Epithelial cell of esophagus (primary cell): ENCODE measurements at regions not wholly inside any gene's neighbourhood (a gene's known extent, or its start where the extent isn't known, plus 50 kb on each side); places are given as distances from the start of the nearest gene placed in this dataset.
"Not testable (repeated sequence)": the region's sequence is repeated elsewhere in the genome, so short reads cannot be mapped to it uniquely, and the experiment has no call there.

ENCODE experiments used
- DNase-seq: peaks from one replicate; pipeline ENCODE4 v3.0.0; 2010; ENCODE audit warnings: low read depth
- H3K4me3 ChIP-seq: 2 replicates; pipeline ENCODE4 v1.5.1; 2011; ENCODE audit warnings: mild to moderate bottlenecking, low read length, control low read depth
- CTCF ChIP-seq: IDR thresholded peaks from 2 replicates; pipeline ENCODE4 v1.5.1; 2011; ENCODE audit warnings: low read depth, mild to moderate bottlenecking, low read length, control low read depth, inconsistent platforms; ENCODE audit not compliant: insufficient read depth; ENCODE audit errors: missing control alignments

GRCh38 chr2:180873219-180873618 is 107.2 kb upstream of the UBE2E3 start:
- TF ChIP-seq CTCF = no peak
- peak; percentile 1 for DNase-seq
- H3K4me3 ChIP-seq = no peak overlapping the region

GRCh38 chr2:180872781-180873180 is 107.6 kb upstream of the UBE2E3 start:
- H3K4me3 ChIP-seq, DNase-seq: not testable (repeated sequence)

DNA sequence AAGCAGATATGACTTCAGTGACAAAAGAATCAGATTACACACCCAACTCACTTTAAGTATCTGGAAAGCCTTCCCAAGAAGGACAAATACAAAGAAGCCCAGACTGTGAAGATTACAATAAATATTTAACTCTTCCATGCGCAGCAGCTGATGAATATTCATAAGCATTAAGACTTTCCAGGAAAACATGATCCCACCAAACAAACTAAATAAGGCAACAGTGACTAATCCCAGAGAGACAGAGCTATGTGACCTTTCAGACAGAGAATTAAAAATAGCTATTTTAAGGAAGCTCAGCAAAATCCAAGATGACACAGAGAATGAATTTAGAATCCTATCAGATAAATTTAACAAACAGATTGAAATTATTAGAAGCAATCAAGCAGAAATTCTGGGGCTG is 108.2 kb upstream of the UBE2E3 start:
- no peak for TF ChIP-seq CTCF
- no peak for DNase-seq
- H3K4me3 ChIP-seq = no peak overlapping the region

- DNase-seq = no peak
- no peak overlapping the region for H3K4me3 ChIP-seq
- no peak for TF ChIP-seq CTCF
Observed at GRCh38 chr2:180871649-180872048, 108.8 kb upstream of the UBE2E3 start.

- H3K4me3 ChIP-seq = no peak overlapping the region
- TF ChIP-seq CTCF = no peak
- DNase-seq = no peak
Observed at GRCh38 chr2:180849851-180850250, 130.6 kb upstream of the UBE2E3 start.

GRCh38 chr2:180848393-180848792 is 132.0 kb upstream of the UBE2E3 start:
- H3K4me3 ChIP-seq = no peak overlapping the region
- DNase-seq = peak; percentile 26
- TF ChIP-seq CTCF = no peak

DNA sequence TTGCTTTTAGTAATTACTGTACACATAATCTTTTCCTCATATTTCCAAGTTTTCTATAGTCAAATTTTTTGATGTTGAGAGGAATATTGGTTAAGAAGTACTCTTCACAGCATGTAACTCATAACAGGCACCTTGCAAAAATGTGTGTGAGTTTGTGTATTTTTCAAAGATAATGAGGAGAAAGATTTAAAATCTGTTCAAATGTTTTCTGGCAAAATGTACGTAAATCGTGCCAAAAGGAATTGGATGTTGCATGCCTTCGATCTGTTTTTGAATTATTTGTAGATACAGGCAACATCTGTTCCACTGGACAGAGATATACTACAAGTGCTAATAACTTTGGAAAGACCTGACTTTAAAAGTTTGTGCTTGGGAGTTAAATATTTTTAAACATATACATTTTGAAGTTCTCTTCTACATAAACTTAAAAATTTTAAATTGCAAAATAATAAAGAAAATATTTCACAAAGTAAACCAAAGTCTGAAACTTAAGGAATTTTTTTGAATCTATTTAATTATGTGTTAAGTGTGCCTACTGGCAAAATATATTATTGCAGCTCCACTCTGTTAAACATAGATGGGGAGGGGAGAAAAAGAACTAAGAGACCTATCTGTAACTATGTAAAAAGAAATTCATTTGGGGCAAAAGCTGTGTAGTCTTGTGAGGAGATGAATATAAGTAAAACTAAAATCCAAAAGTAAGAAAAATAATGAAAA is 133.5 kb upstream of the UBE2E3 start:
- no peak for DNase-seq
- no peak for TF ChIP-seq CTCF
- no peak overlapping the region for H3K4me3 ChIP-seq
